ENCODE measurements at regions not wholly inside any gene's neighbourhood (a gene's known extent, or its start where the extent isn't known, plus 50 kb on each side); places are given as distances from the start of the nearest gene placed in this dataset.

DNA sequence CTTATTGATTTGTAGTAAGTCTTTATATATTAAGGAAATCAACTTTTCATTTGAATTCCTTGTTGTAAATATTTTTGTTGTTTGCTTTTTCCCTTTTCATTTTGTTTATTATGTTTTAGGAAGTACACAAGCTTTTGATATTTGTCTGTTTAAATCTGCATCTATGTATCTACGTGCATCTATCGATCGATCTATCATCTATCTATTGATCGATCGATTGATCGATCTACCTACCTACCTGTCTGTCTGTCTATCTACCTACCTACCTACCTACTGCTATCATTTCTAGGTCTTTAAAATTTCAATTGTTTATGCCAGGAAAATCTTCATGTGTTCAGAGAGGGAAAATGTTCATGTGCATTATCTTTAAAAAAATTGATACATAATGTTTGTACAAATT, 216.8 kb upstream of the MTPN start:
- TF ChIP-seq, protein P1, sequence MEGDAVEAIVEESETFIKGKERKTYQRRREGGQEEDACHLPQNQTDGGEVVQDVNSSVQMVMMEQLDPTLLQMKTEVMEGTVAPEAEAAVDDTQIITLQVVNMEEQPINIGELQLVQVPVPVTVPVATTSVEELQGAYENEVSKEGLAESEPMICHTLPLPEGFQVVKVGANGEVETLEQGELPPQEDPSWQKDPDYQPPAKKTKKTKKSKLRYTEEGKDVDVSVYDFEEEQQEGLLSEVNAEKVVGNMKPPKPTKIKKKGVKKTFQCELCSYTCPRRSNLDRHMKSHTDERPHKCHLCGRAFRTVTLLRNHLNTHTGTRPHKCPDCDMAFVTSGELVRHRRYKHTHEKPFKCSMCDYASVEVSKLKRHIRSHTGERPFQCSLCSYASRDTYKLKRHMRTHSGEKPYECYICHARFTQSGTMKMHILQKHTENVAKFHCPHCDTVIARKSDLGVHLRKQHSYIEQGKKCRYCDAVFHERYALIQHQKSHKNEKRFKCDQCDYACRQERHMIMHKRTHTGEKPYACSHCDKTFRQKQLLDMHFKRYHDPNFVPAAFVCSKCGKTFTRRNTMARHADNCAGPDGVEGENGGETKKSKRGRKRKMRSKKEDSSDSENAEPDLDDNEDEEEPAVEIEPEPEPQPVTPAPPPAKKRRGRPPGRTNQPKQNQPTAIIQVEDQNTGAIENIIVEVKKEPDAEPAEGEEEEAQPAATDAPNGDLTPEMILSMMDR (IDR thresholded peaks at IDR 0.05) = no peak
- TF ChIP-seq POLR2AphosphoS5 (IDR thresholded peaks at IDR 0.05) (no peak), POLR2A (IDR thresholded peaks at IDR 0.05) (no peak)

Data from sigmoid colon (tissue), 4 donors.